ENCODE measurements at regions not wholly inside any gene's neighbourhood (a gene's known extent, or its start where the extent isn't known, plus 50 kb on each side); places are given as distances from the start of the nearest gene placed in this dataset.

DNA sequence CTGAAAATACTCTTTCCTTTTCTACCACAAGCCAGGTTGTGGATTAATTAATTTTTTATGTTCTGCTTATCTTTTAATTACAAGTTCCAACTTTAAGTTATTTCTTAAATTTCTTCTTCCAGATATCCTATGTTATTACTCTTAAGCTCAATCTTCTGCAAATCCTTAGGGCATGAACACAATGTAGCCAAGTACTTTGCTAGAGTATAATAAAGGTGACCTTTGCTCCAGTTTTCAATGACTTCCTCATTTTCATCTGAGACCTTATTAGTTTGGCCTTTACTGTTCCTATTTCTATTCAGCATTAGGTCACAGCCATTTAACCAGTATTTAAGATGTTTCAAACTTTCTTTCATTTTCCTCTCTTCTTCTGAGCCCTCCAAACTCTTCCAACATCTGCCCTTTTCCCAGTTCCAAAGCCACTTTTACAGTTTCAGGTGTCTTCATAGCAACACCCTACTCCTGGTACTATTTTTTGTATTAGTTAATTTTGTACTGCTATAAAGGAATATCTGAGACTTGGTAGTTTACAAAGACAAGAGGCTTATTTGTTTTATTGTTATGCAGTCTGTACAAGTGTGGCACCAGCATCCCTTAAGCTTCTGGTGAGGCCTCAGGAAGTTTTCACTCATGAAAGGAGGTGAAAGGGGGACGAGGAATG, 886.2 kb upstream of the GHITM start:
- Histone ChIP-seq H3K9ac (ENCODE audit: control insufficient read depth, extremely low read depth, insufficient read depth, low read length) (no peak overlapping the region), H3K9me1 (ENCODE audit: control insufficient read depth, extremely low read depth, insufficient read depth, low read length) (no peaks in the 10 kb centered on the region), H3K36me3 (ENCODE audit: control insufficient read depth in 2 of 2, extremely low read depth in 1 of 2, insufficient read depth in 2 of 2, low read length in 2 of 2) (no peaks in the 10 kb centered on the region), H4K20me1 (ENCODE audit: control insufficient read depth, extremely low read depth, insufficient read depth, low read length) (no peaks in the 10 kb centered on the region), H3K27ac (ENCODE audit: control insufficient read depth, insufficient read depth, low read length) (no peak overlapping the region), H3K4me1 (ENCODE audit: control insufficient read depth, extremely low read depth, insufficient read depth, low read length) (no peaks in the 10 kb centered on the region), H3K27me3 (ENCODE audit: control insufficient read depth, extremely low read depth, insufficient read depth, low read length) (no peaks in the 10 kb centered on the region), H3K4me3 (ENCODE audit: control insufficient read depth in 2 of 3, extremely low read depth in 1 of 3, insufficient read depth in 2 of 3, low read depth in 1 of 3, low read length in 3 of 3) (no peak overlapping the region), H3K79me2 (ENCODE audit: control insufficient read depth, insufficient read depth, low read length) (no peaks in the 10 kb centered on the region), H3K9me3 (ENCODE audit: control insufficient read depth, low read depth, low read length) (no peaks in the 10 kb centered on the region), H2AFZ (ENCODE audit: control insufficient read depth, low read length) (no peak overlapping the region), H3K4me2 (ENCODE audit: control insufficient read depth, extremely low read depth, insufficient read depth, low read depth, low read length) (no peak overlapping the region)
- no peak for FAIRE-seq
- dilution Hi-C loops (cut with MboI; ENCODE audit: extremely low pct_ligation_motif_present, low sequenced_read_pairs), result no loop called here
- DNase-seq (ENCODE audit: low read depth, low spot score), result no peak
- TF ChIP-seq, protein P1, sequence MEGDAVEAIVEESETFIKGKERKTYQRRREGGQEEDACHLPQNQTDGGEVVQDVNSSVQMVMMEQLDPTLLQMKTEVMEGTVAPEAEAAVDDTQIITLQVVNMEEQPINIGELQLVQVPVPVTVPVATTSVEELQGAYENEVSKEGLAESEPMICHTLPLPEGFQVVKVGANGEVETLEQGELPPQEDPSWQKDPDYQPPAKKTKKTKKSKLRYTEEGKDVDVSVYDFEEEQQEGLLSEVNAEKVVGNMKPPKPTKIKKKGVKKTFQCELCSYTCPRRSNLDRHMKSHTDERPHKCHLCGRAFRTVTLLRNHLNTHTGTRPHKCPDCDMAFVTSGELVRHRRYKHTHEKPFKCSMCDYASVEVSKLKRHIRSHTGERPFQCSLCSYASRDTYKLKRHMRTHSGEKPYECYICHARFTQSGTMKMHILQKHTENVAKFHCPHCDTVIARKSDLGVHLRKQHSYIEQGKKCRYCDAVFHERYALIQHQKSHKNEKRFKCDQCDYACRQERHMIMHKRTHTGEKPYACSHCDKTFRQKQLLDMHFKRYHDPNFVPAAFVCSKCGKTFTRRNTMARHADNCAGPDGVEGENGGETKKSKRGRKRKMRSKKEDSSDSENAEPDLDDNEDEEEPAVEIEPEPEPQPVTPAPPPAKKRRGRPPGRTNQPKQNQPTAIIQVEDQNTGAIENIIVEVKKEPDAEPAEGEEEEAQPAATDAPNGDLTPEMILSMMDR (optimal IDR thresholded peaks at IDR 0.05 in 1 of 3, IDR thresholded peaks at IDR 0.05 in 1 of 3, conservative IDR thresholded peaks at IDR 0.05 in 1 of 3; ENCODE audit: extremely low read depth in 1 of 3, insufficient read depth in 2 of 3, low read length in 3 of 3), result no peak
- no peak for TF ChIP-seq EZH2 (IDR thresholded peaks at IDR 0.05; ENCODE audit: low read length)

DNA sequence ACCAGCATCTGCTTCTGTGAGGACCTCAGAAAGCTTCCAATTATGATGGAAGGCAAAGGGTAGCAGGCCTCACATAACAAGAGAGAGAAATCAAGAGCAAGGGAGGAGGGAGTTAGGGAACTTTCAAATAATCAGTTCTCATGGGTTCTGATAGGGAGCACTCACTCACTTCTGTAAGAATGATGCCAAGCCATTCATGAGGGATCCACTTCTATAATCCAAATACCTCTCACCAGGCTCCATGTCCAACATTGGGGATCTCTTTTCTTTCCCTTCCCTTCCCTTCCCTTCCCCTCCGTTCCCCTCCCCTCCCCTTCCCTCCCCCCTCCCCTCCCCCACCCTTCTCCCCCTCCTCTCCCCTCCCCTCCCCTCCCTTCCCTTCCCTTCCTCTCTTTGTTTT, 884.6 kb upstream of the GHITM start:
- Histone ChIP-seq H3K9ac (ENCODE audit: control insufficient read depth, extremely low read depth, insufficient read depth, low read length) (no peak overlapping the region), H3K36me3 (ENCODE audit: control insufficient read depth in 2 of 2, extremely low read depth in 1 of 2, insufficient read depth in 2 of 2, low read length in 2 of 2) (no peaks in the 10 kb centered on the region), H4K20me1 (ENCODE audit: control insufficient read depth, extremely low read depth, insufficient read depth, low read length) (no peaks in the 10 kb centered on the region), H3K79me2 (ENCODE audit: control insufficient read depth, insufficient read depth, low read length) (no peaks in the 10 kb centered on the region), H3K9me1 (ENCODE audit: control insufficient read depth, extremely low read depth, insufficient read depth, low read length) (no peaks in the 10 kb centered on the region), H2AFZ (ENCODE audit: control insufficient read depth, low read length) (no peak overlapping the region), H3K27me3 (ENCODE audit: control insufficient read depth, extremely low read depth, insufficient read depth, low read length) (no peaks in the 10 kb centered on the region), H3K4me2 (ENCODE audit: control insufficient read depth, extremely low read depth, insufficient read depth, low read depth, low read length) (no peak overlapping the region), H3K4me3 (ENCODE audit: control insufficient read depth in 2 of 3, extremely low read depth in 1 of 3, insufficient read depth in 2 of 3, low read depth in 1 of 3, low read length in 3 of 3) (no peak overlapping the region), H3K9me3 (ENCODE audit: control insufficient read depth, low read depth, low read length) (no peaks in the 10 kb centered on the region), H3K27ac (ENCODE audit: control insufficient read depth, insufficient read depth, low read length) (no peak overlapping the region), H3K4me1 (ENCODE audit: control insufficient read depth, extremely low read depth, insufficient read depth, low read length) (no peaks in the 10 kb centered on the region)
- dilution Hi-C loops (cut with MboI; ENCODE audit: extremely low pct_ligation_motif_present, low sequenced_read_pairs), result no loop called here
- FAIRE-seq, result no peak
- no peak for TF ChIP-seq EZH2 (IDR thresholded peaks at IDR 0.05; ENCODE audit: low read length)
- TF ChIP-seq, protein P1 (optimal IDR thresholded peaks at IDR 0.05 in 1 of 3, IDR thresholded peaks at IDR 0.05 in 1 of 3, conservative IDR thresholded peaks at IDR 0.05 in 1 of 3; ENCODE audit: extremely low read depth in 1 of 3, insufficient read depth in 2 of 3, low read length in 3 of 3), result no peak
- no peak for DNase-seq (ENCODE audit: low read depth, low spot score)

Measured in keratinocyte (primary cell).